SK-N-MC (cell line): ENCODE measurements at regions not wholly inside any gene's neighbourhood (a gene's known extent, or its start where the extent isn't known, plus 50 kb on each side); places are given as distances from the start of the nearest gene placed in this dataset.

Experiments used
- EZH2 ChIP-seq: fragments of 200-600 bp; sonication (generic); IDR thresholded peaks from one replicate; pipeline ENCODE4 v1.6.1; 2017; ENCODE audit warnings: antibody characterized with exemption
- POLR2AphosphoS5 ChIP-seq: IDR thresholded peaks from 2 replicates; pipeline ENCODE4 v1.6.1; 2012; ENCODE audit warnings: mild to moderate bottlenecking, low read depth, low read length, borderline replicate concordance

- no peak for TF ChIP-seq EZH2
- TF ChIP-seq POLR2AphosphoS5 = no peak
Observed at GRCh38 chr2:220674033-220674432, 898.1 kb downstream of the EPHA4 start.
